Body of pancreas (tissue), 4 donors: ENCODE measurements at regions not wholly inside any gene's neighbourhood (a gene's known extent, or its start where the extent isn't known, plus 50 kb on each side); places are given as distances from the start of the nearest gene placed in this dataset.

ENCODE experiments used
- CTCF ChIP-seq, 7 experiments: fragments of 450-650 bp in 4 of 7; fragments of 200-600 bp in 3 of 7; sonication (generic) in 3 of 7; IDR thresholded peaks; one replicate each; pipeline ENCODE4 v1.5.1; 2016 to 2019; ENCODE audit warnings: antibody characterized with exemption in 7 of 7
- POLR2A ChIP-seq, 3 donors: fragments of 450-650 bp; IDR thresholded peaks; one replicate each; pipeline ENCODE4 v1.6.1; 2016; ENCODE audit warnings: antibody characterized with exemption in 3 of 3, mild to moderate bottlenecking in 2 of 3

GRCh38 chr22:49136816-49137180, 690.9 kb downstream of the BRD1 start:
- TF ChIP-seq CTCF (IDR thresholded peaks at IDR 0.05) (no peak), POLR2A (IDR thresholded peaks at IDR 0.05) (no peak)
